IMR-90 (cell line): ENCODE measurements at regions not wholly inside any gene's neighbourhood (a gene's known extent, or its start where the extent isn't known, plus 50 kb on each side); places are given as distances from the start of the nearest gene placed in this dataset.

Experiments used
- ATAC-seq: fragments of 200-7000 bp; cut with Tn5 transposase; 2 replicates; pipeline ENCODE4 v1.9.1; 2020; ENCODE audit warnings: low read depth, mild to moderate bottlenecking, moderate library complexity
- BruUV-seq: library from RNA; stranded (reverse); fragments of 400-500 nt; replicated peaks from 2 replicates; lab custom pipeline; 2021; lab: Mats Ljungman, UMichigan
- CTCF ChIA-PET: fragments of 300-600 bp; formaldehyde crosslinking; extraction: SDS; loops from one replicate; lab custom pipeline; 2021; ENCODE audit warnings: antibody characterized with exemption; lab: Yijun Ruan, JAX
- POLR2A ChIA-PET: fragments of 300-600 bp; sonication (Branson Sonifier 250); formaldehyde crosslinking; loops from one replicate; lab custom pipeline; 2022; ENCODE audit warnings: antibody characterized with exemption; ENCODE audit not compliant: unreplicated experiment; lab: Charles Lee
- DNase-seq: peaks from one replicate; pipeline ENCODE4 v3.0.0; 2013
- H2AFZ ChIP-seq: replicated peaks from 2 replicates; pipeline ENCODE3; 2013; ENCODE audit warnings: low read length, mild to moderate bottlenecking; ENCODE audit not compliant: poor library complexity
- H2AK5ac ChIP-seq: 2 replicates; pipeline ENCODE4 v1.6.1; 2013; ENCODE audit warnings: low read depth, low read length, inconsistent platforms
- H2AK9ac ChIP-seq: replicated peaks from 2 replicates; pipeline ENCODE3; 2013; ENCODE audit warnings: mild to moderate bottlenecking, low read depth, low read length, moderate library complexity; ENCODE audit not compliant: poor library complexity
- H2BK120ac ChIP-seq: 2 replicates; pipeline ENCODE4 v1.6.1; 2013; ENCODE audit warnings: low read depth, low read length, inconsistent platforms
- H2BK15ac ChIP-seq: 3 replicates; pipeline ENCODE4 v1.6.1; 2013; ENCODE audit warnings: low read depth, low read length, inconsistent platforms
- H2BK20ac ChIP-seq: 2 replicates; pipeline ENCODE4 v1.6.1; 2013; ENCODE audit warnings: low read depth, mild to moderate bottlenecking, inconsistent platforms, low read length, moderate library complexity
- H2BK5ac ChIP-seq: 2 replicates; pipeline ENCODE4 v1.6.1; 2013; ENCODE audit warnings: mild to moderate bottlenecking, low read depth, low read length, inconsistent platforms; ENCODE audit not compliant: poor library complexity, severe bottlenecking
- H3K14ac ChIP-seq: replicated peaks from 2 replicates; pipeline ENCODE4 v1.6.1; 2013; ENCODE audit warnings: low read depth, low read length, inconsistent platforms
- H3K18ac ChIP-seq: 2 replicates; pipeline ENCODE4 v1.6.1; 2013; ENCODE audit warnings: low read depth, low read length, control low read depth
- H3K23ac ChIP-seq: 2 replicates; pipeline ENCODE4 v1.6.1; 2013; ENCODE audit warnings: low read depth, low read length, inconsistent platforms
- H3K27ac ChIP-seq: 2 replicates; pipeline ENCODE4 v1.5.1; 2013; ENCODE audit warnings: mild to moderate bottlenecking, control low read depth, low read length; ENCODE audit not compliant: insufficient read depth
- H3K27me3 ChIP-seq: 2 replicates; pipeline ENCODE4 v1.6.1; 2013; ENCODE audit warnings: low read length; ENCODE audit not compliant: control insufficient read depth, insufficient read depth
- H3K36me3 ChIP-seq: 2 replicates; pipeline ENCODE4 v1.6.1; 2013; ENCODE audit warnings: low read length, mixed read lengths; ENCODE audit not compliant: control insufficient read depth, insufficient read depth
- H3K4ac ChIP-seq: 2 replicates; pipeline ENCODE4 v1.6.1; 2013; ENCODE audit warnings: low read depth, low read length, inconsistent platforms
- H3K4me1 ChIP-seq: 2 replicates; pipeline ENCODE4 v1.6.1; 2013; ENCODE audit warnings: low read length, mixed read lengths; ENCODE audit not compliant: control insufficient read depth, insufficient read depth
- H3K4me2 ChIP-seq: 2 replicates; pipeline ENCODE4 v1.6.1; 2013; ENCODE audit warnings: low read depth, mild to moderate bottlenecking, control low read depth, low read length, moderate library complexity
- H3K4me3 ChIP-seq: 2 replicates; pipeline ENCODE4 v1.5.1; 2013; ENCODE audit warnings: low read depth, mild to moderate bottlenecking, control low read depth, low read length, moderate library complexity; ENCODE audit not compliant: insufficient read depth
- H3K56ac ChIP-seq: 2 replicates; pipeline ENCODE4 v1.6.1; 2013; ENCODE audit warnings: low read length, inconsistent platforms; ENCODE audit not compliant: insufficient read depth; ENCODE audit errors: extremely low read depth
- H3K79me1 ChIP-seq, 2 experiments: 2 replicates each; pipeline ENCODE4 v1.6.1; 2013; ENCODE audit warnings: low read length in 2 of 2, inconsistent platforms in 1 of 2, low read depth in 1 of 2
- H3K9ac ChIP-seq: 2 replicates; pipeline ENCODE4 v1.6.1; 2013; ENCODE audit warnings: low read depth, low read length, control low read depth
- H3K9me1 ChIP-seq: 2 replicates; pipeline ENCODE4 v1.6.1; 2013; ENCODE audit warnings: low read length, inconsistent platforms; ENCODE audit not compliant: insufficient read depth
- H3K9me3 ChIP-seq: 2 replicates; pipeline ENCODE4 v1.6.1; 2013; ENCODE audit warnings: low read length; ENCODE audit not compliant: control insufficient read depth, insufficient read depth
- H4K20me1 ChIP-seq: 2 replicates; pipeline ENCODE4 v1.6.1; 2013; ENCODE audit warnings: low read length, inconsistent platforms; ENCODE audit not compliant: insufficient read depth
- H4K5ac ChIP-seq: 2 replicates; pipeline ENCODE4 v1.6.1; 2013; ENCODE audit warnings: mild to moderate bottlenecking, low read depth, low read length, control low read depth
- H4K8ac ChIP-seq, 2 experiments: 2 replicates each; pipeline ENCODE4 v1.6.1; 2013; ENCODE audit warnings: low read depth in 2 of 2, low read length in 2 of 2, control low read depth in 1 of 2, inconsistent platforms in 1 of 2
- H4K91ac ChIP-seq: 2 replicates; pipeline ENCODE4 v1.6.1; 2013; ENCODE audit warnings: low read depth, low read length, inconsistent platforms; ENCODE audit not compliant: insufficient read depth
- BHLHE40 ChIP-seq: fragments of 150-350 bp; IDR thresholded peaks from 2 replicates; pipeline ENCODE4 v1.6.1; 2016; ENCODE audit warnings: mild to moderate bottlenecking, low read depth, low read length
- CEBPB ChIP-seq: IDR thresholded peaks from 2 replicates; pipeline ENCODE4 v1.6.1; 2012; ENCODE audit warnings: low read depth, low read length, improper control_type of control experiment
- MAFK ChIP-seq: IDR thresholded peaks from 2 replicates; pipeline ENCODE4 v1.6.1; 2012; ENCODE audit warnings: low read depth, low read length, improper control_type of control experiment
- MAZ ChIP-seq: IDR thresholded peaks from 2 replicates; pipeline ENCODE4 v1.6.1; 2012; ENCODE audit warnings: low read depth, mild to moderate bottlenecking, low read length, improper control_type of control experiment, moderate library complexity, borderline replicate concordance
- RAD21 ChIP-seq: IDR thresholded peaks from 2 replicates; pipeline ENCODE4 v1.6.1; 2012; ENCODE audit warnings: low read length, improper control_type of control experiment
- RCOR1 ChIP-seq: IDR thresholded peaks from 2 replicates; pipeline ENCODE4 v1.6.1; 2012; ENCODE audit warnings: mild to moderate bottlenecking, low read length, improper control_type of control experiment; ENCODE audit not compliant: insufficient replicate concordance
- RFX5 ChIP-seq: IDR thresholded peaks from 2 replicates; pipeline ENCODE4 v1.8.0; 2012; ENCODE audit warnings: low read depth, mild to moderate bottlenecking, low read length, moderate library complexity
- SMC3 ChIP-seq: fragments of 150-350 bp; IDR thresholded peaks from 2 replicates; pipeline ENCODE4 v1.6.1; 2016; ENCODE audit warnings: low read depth, mild to moderate bottlenecking, antibody characterized with exemption, low read length, moderate library complexity
- dilution Hi-C: fragments of 300-500 bp; cut with HindIII; formaldehyde crosslinking; loops from one replicate; pipeline ENCODE4 v1.14.3; 2018; ENCODE audit warnings: low sequenced_read_pairs; ENCODE audit not compliant: unreplicated experiment
- in situ Hi-C: fragments of 300-500 bp; cut with MboI; formaldehyde crosslinking; loops from 3 replicates; pipeline ENCODE4 v1.14.3; 2019; ENCODE audit warnings: low sequenced_read_pairs, inconsistent platforms, mixed read lengths
- intact Hi-C: fragments of 100-400 bp; cut with micrococcal nuclease; formaldehyde crosslinking; loops from 2 replicates; pipeline ENCODE4 v1.10.0; 2022

DNA sequence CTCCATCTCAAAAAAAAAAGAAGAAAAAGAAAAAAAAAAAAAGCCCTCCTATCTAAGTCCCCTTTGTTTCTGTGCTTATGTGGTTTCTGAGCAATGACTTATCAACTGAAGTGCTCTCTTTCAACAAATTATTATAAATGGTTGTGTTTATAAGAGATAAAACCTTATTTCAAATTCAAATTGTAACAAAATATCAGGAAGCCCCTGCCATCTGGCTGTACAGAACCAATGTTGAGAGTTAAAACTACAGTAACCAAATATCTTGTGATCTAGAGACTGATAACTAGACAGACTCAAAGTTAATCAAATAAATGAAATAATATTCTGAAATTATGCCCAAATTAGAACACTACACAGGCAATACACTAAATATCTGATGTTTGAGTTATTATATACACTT, 143.0 kb upstream of the CPNE8 start:
- no peaks in the 10 kb centered on the region for H4K20me1 ChIP-seq
- POLR2A ChIA-PET: no interaction called here
- H3K27ac ChIP-seq: no peak overlapping the region
- H3K56ac ChIP-seq: no peak overlapping the region
- H2BK5ac ChIP-seq: no peak overlapping the region
- no peak overlapping the region for H4K5ac ChIP-seq
- H3K4ac ChIP-seq: no peak overlapping the region
- no peak overlapping the region for H3K14ac ChIP-seq
- H3K36me3 ChIP-seq: no peaks in the 10 kb centered on the region
- H2BK20ac ChIP-seq: no peak overlapping the region
- no peak overlapping the region for H2BK120ac ChIP-seq
- H2AK9ac ChIP-seq: no peak overlapping the region
- H3K4me3 ChIP-seq: no peak overlapping the region
- in situ Hi-C loops (no loop called here), dilution Hi-C loops (no loop called here), intact Hi-C loops (no loop called here)
- TF ChIP-seq SMC3 (no peak), MAZ (no peak), RAD21 (no peak), MAFK (no peak), CEBPB (no peak), RFX5 (no peak), BHLHE40 (no peak), RCOR1 (no peak)
- H3K9me1 ChIP-seq: no peaks in the 10 kb centered on the region
- ATAC-seq (no peak), DNase-seq (no peak)
- no peak overlapping the region for H2AFZ ChIP-seq
- H3K9ac ChIP-seq: no peak overlapping the region
- H3K4me1 ChIP-seq: no peaks in the 10 kb centered on the region
- no peak overlapping the region for H4K91ac ChIP-seq
- no peak overlapping the region for H3K23ac ChIP-seq
- H2AK5ac ChIP-seq: no peak overlapping the region
- CTCF ChIA-PET: no interaction called here
- H3K79me1 ChIP-seq: no peaks in the 10 kb centered on the region
- H2BK15ac ChIP-seq: no peak overlapping the region
- H3K4me2 ChIP-seq: no peak overlapping the region
- no peak overlapping the region for H3K18ac ChIP-seq
- H3K9me3 ChIP-seq: peaks cover 7% of the 10 kb centered on the region
- H3K27me3 ChIP-seq: no peaks in the 10 kb centered on the region
- no TSS peak for BruUV-seq
- H4K8ac ChIP-seq: no peak overlapping the region
